ENCODE measurements at regions not wholly inside any gene's neighbourhood (a gene's known extent, or its start where the extent isn't known, plus 50 kb on each side); places are given as distances from the start of the nearest gene placed in this dataset.
"Not testable (repeated sequence)": the region's sequence is repeated elsewhere in the genome, so short reads cannot be mapped to it uniquely, and the experiment has no call there.

DNA sequence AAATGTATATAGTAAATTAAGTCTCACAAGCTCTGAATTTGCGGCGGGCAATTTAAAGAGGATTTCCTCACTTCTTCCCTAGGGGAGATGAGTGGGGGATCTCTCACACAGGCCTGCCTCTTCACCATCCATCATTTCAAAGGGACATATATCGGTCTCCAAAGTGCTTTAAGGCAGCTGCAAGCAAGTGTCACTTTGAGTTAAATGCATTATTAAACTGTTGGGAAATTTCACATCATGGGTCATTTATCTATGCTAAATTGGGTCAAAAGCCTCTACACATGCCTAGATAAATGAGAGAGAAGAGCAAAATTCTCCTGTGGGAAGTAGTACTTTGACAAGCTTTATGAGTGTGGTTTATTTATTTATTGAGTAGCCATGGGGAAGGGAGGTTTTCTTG lies 1106.1 kb upstream of the GOT2 start:
- peaks cover 0 to 4% (median 0%) of the 10 kb centered on the region in 4 donors for H3K9me3 ChIP-seq
- H3K36me3 ChIP-seq: no peaks in the 10 kb centered on the region
- no peak for DNase-seq
- no peaks in the 10 kb centered on the region for H3K27me3 ChIP-seq
- ATAC-seq (ENCODE audit: low FRiP score in 2 of 2): no peak
- H3K4me3 ChIP-seq: no peak overlapping the region
- WGBS, 2 donors: 86 to 93% methylated on average over 3 of the region's 3 CpGs
- no peak overlapping the region for H3K27ac ChIP-seq
- TF ChIP-seq, protein P1, sequence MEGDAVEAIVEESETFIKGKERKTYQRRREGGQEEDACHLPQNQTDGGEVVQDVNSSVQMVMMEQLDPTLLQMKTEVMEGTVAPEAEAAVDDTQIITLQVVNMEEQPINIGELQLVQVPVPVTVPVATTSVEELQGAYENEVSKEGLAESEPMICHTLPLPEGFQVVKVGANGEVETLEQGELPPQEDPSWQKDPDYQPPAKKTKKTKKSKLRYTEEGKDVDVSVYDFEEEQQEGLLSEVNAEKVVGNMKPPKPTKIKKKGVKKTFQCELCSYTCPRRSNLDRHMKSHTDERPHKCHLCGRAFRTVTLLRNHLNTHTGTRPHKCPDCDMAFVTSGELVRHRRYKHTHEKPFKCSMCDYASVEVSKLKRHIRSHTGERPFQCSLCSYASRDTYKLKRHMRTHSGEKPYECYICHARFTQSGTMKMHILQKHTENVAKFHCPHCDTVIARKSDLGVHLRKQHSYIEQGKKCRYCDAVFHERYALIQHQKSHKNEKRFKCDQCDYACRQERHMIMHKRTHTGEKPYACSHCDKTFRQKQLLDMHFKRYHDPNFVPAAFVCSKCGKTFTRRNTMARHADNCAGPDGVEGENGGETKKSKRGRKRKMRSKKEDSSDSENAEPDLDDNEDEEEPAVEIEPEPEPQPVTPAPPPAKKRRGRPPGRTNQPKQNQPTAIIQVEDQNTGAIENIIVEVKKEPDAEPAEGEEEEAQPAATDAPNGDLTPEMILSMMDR (IDR thresholded peaks at IDR 0.05): no peak
- no peaks in the 10 kb centered on the region for H3K4me1 ChIP-seq

DNA sequence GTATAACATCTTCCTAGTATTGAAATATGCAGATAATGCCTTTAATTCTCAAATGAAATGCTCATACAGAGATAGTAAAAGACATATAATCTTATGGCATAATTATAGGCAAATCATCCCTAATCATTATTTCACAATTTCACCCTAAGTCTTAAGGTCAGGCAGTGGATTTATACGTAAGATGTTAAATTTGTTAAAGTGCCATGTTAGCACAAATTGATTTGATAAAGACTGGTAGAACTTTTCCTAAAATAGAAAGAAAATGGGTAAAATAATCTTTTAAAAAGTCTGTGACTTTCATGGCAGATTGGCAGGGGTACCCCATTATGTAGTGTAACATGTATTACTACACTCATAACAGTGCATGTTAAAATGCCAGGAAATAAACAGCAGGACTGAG lies 1092.7 kb upstream of the GOT2 start:
- Histone ChIP-seq H3K4me1 (no peaks in the 10 kb centered on the region), H3K36me3 (no peaks in the 10 kb centered on the region), H3K9me3 (no peaks in the 10 kb centered on the region), H3K4me3 (no peak overlapping the region), H3K27me3 (no peaks in the 10 kb centered on the region), H3K27ac (no peak overlapping the region)
- 88 to 93% methylated on average over 1 of the region's 1 CpG for WGBS, 2 donors
- no peak for DNase-seq
- no peak for ATAC-seq (ENCODE audit: low FRiP score in 2 of 2)
- TF ChIP-seq POLR2A (IDR thresholded peaks at IDR 0.05) (no peak), EP300 (IDR thresholded peaks at IDR 0.05) (no peak), POLR2AphosphoS5 (IDR thresholded peaks at IDR 0.05) (no peak)
- TF ChIP-seq, protein P1 (IDR thresholded peaks at IDR 0.05): no peak

- not testable (repeated sequence) for ATAC-seq (ENCODE audit: low FRiP score in 2 of 2)
Observed at GRCh38 chr16:59809488-59809887, 1075.4 kb upstream of the GOT2 start.

GRCh38 chr16:59783191-59783590 lies 1049.1 kb upstream of the GOT2 start:
- ATAC-seq (ENCODE audit: low FRiP score in 2 of 2) (no peak), DNase-seq (no peak)
- Histone ChIP-seq H3K4me1 (no peaks in the 10 kb centered on the region), H3K9me3 (no peaks in the 10 kb centered on the region), H3K4me3 (no peak overlapping the region), H3K27me3 (no peaks in the 10 kb centered on the region), H3K27ac (no peak overlapping the region), H3K36me3 (no peaks in the 10 kb centered on the region)
- TF ChIP-seq, protein P1 (IDR thresholded peaks at IDR 0.05): no peak
- TF ChIP-seq POLR2A (IDR thresholded peaks at IDR 0.05) (no peak), POLR2AphosphoS5 (IDR thresholded peaks at IDR 0.05) (no peak), EP300 (IDR thresholded peaks at IDR 0.05) (no peak)
- 50 to 94% methylated on average over 1 of the region's 1 CpG for WGBS, 2 donors

More at GRCh38 chr16:59809488-59809887, 1075.4 kb upstream of the GOT2 start:
- DNase-seq: peak in 1 of 2 donors; percentile 36
- H3K27ac ChIP-seq, H3K36me3 ChIP-seq, H3K9me3 ChIP-seq, H3K27me3 ChIP-seq, H3K4me1 ChIP-seq, H3K4me3 ChIP-seq: not testable (repeated sequence)
- 85 to 89% methylated on average over 8 to 11 of the region's 11 CpGs for WGBS, 2 donors

DNA sequence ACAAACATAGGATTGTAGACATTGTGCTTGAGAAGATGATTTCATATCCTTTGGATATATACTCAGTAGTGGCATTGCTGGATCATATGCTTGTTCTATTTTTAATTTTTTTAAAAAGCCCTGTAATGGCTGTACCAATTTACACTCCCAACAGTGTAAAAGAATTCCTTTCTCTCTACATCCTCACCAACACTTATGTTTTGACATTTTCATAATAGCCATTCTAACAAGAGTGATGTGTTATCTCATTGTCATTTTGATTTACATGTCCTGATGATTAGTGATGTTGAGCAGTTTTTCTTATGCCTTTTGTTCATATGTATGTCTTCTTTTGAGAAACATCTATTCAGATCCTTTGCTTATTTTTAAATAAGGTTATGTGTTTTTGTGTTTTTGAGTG lies 1039.2 kb upstream of the GOT2 start:
- Histone ChIP-seq H3K36me3 (no peaks in the 10 kb centered on the region), H3K4me1 (no peaks in the 10 kb centered on the region), H3K27me3 (no peaks in the 10 kb centered on the region), H3K9me3 (no peaks in the 10 kb centered on the region), H3K4me3 (no peak overlapping the region), H3K27ac (no peak overlapping the region)
- DNase-seq (no peak), ATAC-seq (ENCODE audit: low FRiP score in 2 of 2) (no peak)
- TF ChIP-seq EP300 (IDR thresholded peaks at IDR 0.05) (no peak), POLR2AphosphoS5 (IDR thresholded peaks at IDR 0.05) (no peak), POLR2A (IDR thresholded peaks at IDR 0.05) (no peak)
- TF ChIP-seq, protein P1 (IDR thresholded peaks at IDR 0.05): no peak

All from upper lobe of left lung (tissue), 6 donors.